BJ (cell line): ENCODE measurements at regions not wholly inside any gene's neighbourhood (a gene's known extent, or its start where the extent isn't known, plus 50 kb on each side); places are given as distances from the start of the nearest gene placed in this dataset.

Experiments
- CTCF ChIA-PET: fragments of 350-600 bp; formaldehyde crosslinking; extraction: SDS; loops from one replicate; lab custom pipeline; 2021; ENCODE audit warnings: antibody characterized with exemption, inconsistent platforms; lab: Yijun Ruan, JAX
- POLR2A ChIA-PET: fragments of 300-600 bp; sonication (Branson Sonifier 250); formaldehyde crosslinking; extraction: SDS; loops from one replicate; lab custom pipeline; 2021; ENCODE audit warnings: antibody characterized with exemption; lab: Charles Lee
- DNase-seq: peaks from one replicate; pipeline ENCODE4 v3.0.0-alpha.2; 2011; ENCODE audit warnings: low read depth
- H3K27me3 ChIP-seq: 2 replicates; pipeline ENCODE4 v1.6.0; 2011; ENCODE audit warnings: low read length; ENCODE audit not compliant: control insufficient read depth, insufficient read depth
- H3K36me3 ChIP-seq: 2 replicates; pipeline ENCODE4 v1.5.1; 2011; ENCODE audit warnings: low read length; ENCODE audit not compliant: control insufficient read depth, insufficient read depth
- H3K4me3 ChIP-seq: 2 replicates; pipeline ENCODE4 v1.5.1; 2011; ENCODE audit warnings: low read depth, mild to moderate bottlenecking, control low read depth, low read length
- TF ChIP-seq, protein P1 (sequence below): IDR thresholded peaks from 2 replicates; pipeline ENCODE4 v1.5.1; 2011; ENCODE audit warnings: low read depth, mild to moderate bottlenecking, control low read depth, inconsistent platforms, low read length, moderate library complexity; ENCODE audit not compliant: insufficient read depth

- TF ChIP-seq, protein P1, sequence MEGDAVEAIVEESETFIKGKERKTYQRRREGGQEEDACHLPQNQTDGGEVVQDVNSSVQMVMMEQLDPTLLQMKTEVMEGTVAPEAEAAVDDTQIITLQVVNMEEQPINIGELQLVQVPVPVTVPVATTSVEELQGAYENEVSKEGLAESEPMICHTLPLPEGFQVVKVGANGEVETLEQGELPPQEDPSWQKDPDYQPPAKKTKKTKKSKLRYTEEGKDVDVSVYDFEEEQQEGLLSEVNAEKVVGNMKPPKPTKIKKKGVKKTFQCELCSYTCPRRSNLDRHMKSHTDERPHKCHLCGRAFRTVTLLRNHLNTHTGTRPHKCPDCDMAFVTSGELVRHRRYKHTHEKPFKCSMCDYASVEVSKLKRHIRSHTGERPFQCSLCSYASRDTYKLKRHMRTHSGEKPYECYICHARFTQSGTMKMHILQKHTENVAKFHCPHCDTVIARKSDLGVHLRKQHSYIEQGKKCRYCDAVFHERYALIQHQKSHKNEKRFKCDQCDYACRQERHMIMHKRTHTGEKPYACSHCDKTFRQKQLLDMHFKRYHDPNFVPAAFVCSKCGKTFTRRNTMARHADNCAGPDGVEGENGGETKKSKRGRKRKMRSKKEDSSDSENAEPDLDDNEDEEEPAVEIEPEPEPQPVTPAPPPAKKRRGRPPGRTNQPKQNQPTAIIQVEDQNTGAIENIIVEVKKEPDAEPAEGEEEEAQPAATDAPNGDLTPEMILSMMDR = no peak
- no peak for DNase-seq
- H3K4me3 ChIP-seq = no peak overlapping the region
- CTCF ChIA-PET = no interaction called here
- POLR2A ChIA-PET = no interaction called here
- H3K27me3 ChIP-seq = no peaks in the 10 kb centered on the region; the same call in 1 of the 2 replicates
- H3K36me3 ChIP-seq = no peaks in the 10 kb centered on the region
Observed at GRCh38 chr9:71331603-71332002, 210.2 kb upstream of the TRPM3 start.

GRCh38 chr9:71329873-71330272, 208.5 kb upstream of the TRPM3 start:
- H3K27me3 ChIP-seq = no peaks in the 10 kb centered on the region; the same call in 1 of the 2 replicates
- CTCF ChIA-PET = interaction anchor here (0.6 kb wide), 1 partner anchor 937 kb away, joined by 3 read pairs; no protein-coding TSS in a partner anchor
- H3K4me3 ChIP-seq = no peak overlapping the region
- H3K36me3 ChIP-seq = no peaks in the 10 kb centered on the region
- TF ChIP-seq, protein P1 = no peak
- POLR2A ChIA-PET = no interaction called here
- DNase-seq = no peak

GRCh38 chr9:71326360-71326759, 204.9 kb upstream of the TRPM3 start:
- ChIA-PET POLR2A (no interaction called here), CTCF (no interaction called here)
- no peak overlapping the region for H3K4me3 ChIP-seq
- H3K27me3 ChIP-seq = no peaks in the 10 kb centered on the region
- TF ChIP-seq, protein P1 = no peak
- no peaks in the 10 kb centered on the region for H3K36me3 ChIP-seq
- no peak for DNase-seq

- Histone ChIP-seq H3K27me3 (no peaks in the 10 kb centered on the region), H3K36me3 (no peaks in the 10 kb centered on the region), H3K4me3 (no peak overlapping the region)
- ChIA-PET POLR2A (no interaction called here), CTCF (interaction anchor here (1.6 kb wide), 1 partner anchor 38 kb away, joined by 5 read pairs; no protein-coding TSS in a partner anchor)
- TF ChIP-seq, protein P1 = no peak
- DNase-seq = no peak
Observed at GRCh38 chr9:71323357-71323756, 201.9 kb upstream of the TRPM3 start.

DNA sequence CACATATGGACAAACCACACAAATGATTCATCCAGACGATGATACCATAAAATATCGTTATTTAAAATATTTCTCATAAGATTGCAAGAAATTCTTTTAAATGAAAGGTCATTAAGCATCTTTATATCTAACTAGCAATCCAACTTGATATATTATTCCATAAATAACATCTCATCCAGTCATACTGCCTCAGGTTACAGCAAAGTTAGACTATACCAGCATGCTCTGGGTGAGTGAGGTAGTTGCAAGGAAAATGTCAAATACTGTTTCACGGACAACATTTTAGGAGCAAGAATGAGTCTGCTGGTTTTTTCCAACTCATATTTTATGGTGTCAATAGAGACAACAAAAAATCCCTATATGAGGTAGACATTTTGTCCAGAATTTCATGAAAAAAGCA, 200.9 kb upstream of the TRPM3 start:
- ChIA-PET CTCF (no interaction called here), POLR2A (no interaction called here)
- no peak for DNase-seq
- Histone ChIP-seq H3K36me3 (no peaks in the 10 kb centered on the region), H3K4me3 (no peak overlapping the region), H3K27me3 (no peaks in the 10 kb centered on the region)
- TF ChIP-seq, protein P1 = no peak
